Activated CD8-positive, alpha-beta memory T cell treated with anti-CD3 and anti-CD28 coated beads for 24 hours (primary cell): ENCODE measurements at regions not wholly inside any gene's neighbourhood (a gene's known extent, or its start where the extent isn't known, plus 50 kb on each side); places are given as distances from the start of the nearest gene placed in this dataset.

ENCODE experiments used
- DNase-seq: peaks from one replicate; pipeline ENCODE4 v3.0.0-alpha.2; 2020

DNA sequence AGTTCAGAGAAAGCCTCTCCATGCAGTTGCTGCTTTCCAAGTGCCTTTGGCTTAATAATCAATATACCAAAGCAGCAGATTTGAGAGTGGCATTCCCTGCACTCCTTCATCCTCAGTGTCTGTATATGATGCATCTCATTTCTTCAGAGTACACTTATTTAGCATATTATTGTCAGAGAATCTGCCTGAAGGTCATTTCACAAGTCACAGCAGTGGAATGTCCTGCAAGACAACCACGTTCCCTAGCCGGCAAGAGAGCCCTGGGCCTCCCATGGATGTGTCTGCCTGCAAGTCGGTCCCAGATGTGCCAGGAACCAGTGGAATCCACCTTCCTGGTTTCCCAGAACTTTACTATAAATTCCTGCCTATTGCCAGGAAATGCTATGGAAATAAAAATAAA is 289.4 kb upstream of the IGFBP3 start:
- DNase-seq = no peak

DNA sequence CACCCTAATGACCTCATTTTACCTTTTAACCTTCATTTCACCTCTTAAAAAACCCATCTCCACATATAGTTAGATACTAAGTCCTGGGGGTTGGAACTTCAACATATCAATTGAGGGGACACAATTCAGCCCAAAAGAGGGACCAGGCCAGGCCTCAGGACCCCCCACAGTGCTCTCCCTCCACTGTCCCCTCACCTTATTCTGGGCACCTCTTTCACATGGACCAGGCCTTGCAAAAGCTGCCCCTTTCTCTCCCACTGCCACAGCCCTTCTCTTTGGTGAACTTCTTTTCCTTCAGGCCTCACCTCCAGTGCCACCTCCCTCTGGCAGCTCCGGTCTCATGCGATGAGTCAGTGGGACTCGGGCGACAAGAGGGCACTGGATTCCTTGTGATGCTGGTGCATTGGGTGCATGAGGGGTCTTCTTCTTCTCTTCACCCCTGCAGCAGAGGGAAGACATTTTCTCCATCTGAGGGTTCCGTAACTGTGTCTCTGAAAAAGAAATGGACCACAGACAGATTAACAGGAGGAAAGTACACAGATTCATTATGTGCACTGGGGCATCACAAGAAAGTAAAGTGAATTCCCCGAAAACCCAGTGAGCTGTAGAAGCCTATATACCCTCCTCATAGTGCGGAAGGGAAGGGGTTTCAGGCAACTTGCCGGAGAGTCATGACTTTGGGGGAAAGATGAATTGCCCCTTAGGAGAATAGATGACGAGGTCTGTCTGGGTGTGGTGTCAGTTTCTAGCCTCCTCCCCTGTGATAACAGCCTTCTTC is 288.7 kb upstream of the IGFBP3 start:
- DNase-seq = no peak

DNA sequence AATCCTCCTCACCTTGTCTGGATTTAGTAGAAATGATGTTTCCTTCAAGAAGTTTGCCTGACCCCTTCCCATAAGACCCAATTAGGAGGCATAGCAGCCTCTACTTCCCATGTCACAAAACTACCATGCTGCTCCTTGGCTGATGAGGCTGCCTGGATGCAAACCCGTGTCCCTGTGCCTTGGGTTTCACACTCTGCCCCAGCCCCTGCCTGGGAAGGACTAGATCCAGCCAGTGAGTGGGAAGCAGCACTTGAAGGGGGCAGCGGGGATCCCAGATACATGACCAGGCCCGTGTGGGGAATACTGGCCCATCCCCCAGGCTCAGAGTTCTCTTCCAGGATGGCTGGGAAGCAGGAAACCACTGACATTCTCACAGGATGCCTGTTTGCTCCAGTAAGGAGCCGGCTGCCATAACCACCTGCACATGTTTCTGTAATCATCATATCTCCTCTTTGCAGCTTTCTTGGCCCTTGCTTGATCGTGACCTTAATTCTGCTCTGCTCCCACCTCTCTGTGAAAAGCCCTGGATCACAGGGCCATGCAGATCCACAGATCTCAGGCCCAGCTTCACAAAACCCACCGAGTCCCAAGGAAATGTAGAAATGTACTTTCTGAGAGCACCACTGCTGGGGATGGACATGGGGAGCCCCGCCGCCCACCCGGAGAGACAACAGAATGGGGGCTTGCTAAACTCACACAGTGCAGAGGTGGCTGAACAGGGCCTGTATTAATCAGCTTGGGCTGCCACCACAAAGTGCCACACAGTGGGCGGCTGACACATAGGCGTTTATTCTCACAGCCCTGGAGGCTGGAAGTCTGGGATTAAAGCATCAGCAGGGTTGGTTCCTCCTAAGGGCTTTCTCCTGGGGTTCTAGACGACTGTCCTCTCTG is 287.8 kb upstream of the IGFBP3 start:
- no peak for DNase-seq

DNA sequence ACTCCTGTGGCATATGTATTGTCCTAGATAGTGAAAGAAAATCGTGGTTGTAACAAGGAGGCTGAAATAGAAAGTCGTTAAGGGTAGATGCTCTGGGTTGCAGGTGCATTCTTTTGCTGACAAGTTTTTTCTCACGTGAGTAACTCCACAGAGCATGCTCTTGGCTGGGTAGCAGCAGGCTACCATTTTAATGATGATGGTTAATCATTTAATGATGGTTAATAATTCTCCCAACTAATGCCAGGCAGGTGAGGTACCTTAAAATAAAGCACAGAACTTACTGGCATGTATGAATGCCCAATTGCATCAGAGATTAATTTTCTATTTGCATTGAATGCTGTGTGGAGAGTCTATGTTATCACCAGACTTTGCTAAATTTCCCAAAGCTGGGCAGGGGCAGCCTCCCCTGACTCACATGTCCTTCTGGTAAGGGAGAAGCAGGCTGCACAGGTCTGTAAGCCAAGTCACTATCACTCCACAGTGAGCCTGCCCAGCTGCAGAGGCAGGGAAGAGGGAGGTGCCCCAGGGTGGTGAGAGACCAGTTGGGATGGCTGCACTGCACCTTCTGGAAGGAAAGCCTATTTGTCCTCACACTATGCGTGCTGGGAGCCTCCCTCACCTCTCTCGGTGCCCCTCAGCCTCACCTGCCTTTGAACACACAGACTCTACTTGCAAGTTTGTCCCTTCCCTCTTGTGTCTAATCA is 287.0 kb upstream of the IGFBP3 start:
- DNase-seq = no peak

DNA sequence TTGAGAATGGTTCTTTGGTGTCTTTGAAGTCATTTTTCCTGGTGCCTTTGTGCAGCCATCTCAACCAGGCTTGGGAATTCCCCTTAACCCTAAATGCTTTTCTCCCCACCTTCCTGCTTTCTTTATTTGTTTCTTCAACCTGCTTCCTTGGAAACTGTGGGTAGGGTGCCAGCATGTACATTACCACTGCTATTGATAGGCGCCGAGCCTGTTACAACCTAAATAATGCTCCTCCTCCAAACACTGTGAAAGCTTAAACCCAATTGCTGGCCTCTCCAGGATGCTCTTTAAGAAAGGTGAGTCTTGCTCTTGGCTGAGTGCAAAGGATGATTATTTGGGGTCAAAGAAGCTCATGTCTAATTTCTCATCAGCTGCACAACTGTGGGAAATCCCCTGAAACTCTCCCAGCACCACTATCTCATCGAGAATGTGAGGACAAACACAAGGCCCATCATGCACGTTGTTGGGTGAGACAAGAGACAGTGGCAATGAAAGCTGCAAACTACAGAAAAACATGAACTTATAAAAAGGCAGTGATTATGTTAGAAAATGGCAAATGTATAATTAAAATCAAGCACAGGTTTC is 285.5 kb upstream of the IGFBP3 start:
- DNase-seq = no peak

DNA sequence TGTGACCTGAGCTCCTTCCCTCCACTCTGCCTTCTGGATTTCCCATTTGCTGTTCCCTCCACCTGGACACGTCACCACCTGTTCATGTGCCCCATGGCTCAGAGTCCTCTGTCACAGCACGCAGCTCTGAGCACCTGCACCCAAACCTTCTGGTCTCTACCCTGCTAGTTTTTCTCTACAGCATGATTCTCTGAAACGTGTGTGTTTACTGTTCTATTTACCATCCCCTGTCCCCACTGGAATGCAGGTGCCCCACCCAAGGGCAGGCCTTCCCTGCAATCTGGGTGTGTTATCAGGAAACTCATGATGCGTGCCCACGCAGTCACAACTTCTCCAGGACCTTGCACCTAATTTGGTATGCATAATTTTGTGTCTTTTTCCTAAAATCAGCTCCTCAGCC is 284.4 kb upstream of the IGFBP3 start:
- no peak for DNase-seq

DNA sequence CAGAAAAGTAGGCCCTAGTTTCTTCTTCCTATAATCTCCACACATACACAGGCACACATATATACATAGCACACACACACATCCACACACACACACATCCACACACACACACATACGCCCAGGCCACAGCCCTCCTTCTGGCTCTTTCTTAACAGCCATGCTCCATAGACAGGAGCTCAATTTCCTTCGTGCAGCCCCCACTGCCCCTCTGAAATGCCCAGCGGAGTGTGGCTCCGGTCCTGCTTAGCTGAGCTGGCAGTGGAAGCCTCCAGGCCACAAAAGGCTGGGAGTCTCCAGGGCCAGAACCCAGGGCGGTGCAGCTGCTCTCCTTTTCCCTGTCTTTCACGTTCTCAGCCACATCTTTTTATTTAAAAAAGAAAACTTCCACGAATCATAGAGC is 282.9 kb upstream of the IGFBP3 start:
- DNase-seq = no peak

DNA sequence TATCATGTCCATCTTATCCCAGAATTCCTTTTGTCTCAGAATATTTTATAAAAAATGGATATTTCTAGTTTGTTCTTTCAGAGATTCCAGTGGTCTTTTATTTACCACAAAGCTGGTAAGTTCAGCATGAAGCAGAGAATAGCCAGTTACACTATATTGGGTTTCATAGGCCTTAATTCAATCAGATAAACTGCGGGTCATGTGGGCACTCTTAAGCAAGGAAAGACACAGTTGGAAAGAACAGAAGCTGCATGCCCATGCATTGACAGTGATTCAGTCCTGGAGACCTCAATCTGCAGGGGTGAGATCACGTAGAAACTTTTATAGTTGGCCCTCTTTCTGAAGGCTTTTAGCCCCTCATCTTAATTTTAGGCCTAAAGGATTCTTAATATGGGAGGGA is 281.3 kb upstream of the IGFBP3 start:
- no peak for DNase-seq

DNA sequence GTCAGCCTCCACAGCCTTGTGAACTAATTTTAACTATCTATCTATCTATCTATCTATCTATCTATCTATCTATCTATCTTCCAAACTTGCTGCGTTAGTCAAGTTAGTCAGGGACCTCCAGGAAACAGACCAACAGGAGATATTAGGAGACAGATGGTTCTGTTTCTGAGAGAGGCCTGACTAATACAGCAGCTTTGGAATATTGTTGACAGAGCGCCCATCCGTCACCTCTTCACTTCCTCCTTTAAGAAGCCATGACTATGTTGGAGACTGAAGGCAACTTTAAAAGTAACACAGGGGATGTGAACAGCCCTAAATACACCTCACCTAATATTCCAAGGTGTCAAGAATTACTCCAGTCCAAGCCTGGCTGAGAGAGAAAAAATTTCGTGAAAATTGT is 280.9 kb upstream of the IGFBP3 start:
- DNase-seq = no peak

DNA sequence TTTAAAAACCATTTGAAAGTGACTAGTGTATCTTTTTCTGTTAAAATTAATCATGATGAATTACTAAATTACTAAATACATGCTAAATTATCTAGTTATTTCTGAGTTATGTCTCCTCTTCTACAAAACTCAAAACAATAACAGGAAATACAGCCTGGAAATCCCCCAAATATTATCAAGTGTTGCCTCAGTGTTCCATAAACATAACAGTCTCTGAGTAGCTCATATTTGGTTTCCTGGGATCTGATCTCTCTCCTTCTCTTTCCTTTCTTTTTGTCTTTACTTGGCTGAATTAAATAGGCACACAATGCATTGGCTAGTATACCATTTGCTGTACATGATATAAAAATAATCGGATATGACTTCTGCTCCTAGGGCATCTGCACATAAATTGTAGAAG is 277.6 kb upstream of the IGFBP3 start:
- no peak for DNase-seq

DNA sequence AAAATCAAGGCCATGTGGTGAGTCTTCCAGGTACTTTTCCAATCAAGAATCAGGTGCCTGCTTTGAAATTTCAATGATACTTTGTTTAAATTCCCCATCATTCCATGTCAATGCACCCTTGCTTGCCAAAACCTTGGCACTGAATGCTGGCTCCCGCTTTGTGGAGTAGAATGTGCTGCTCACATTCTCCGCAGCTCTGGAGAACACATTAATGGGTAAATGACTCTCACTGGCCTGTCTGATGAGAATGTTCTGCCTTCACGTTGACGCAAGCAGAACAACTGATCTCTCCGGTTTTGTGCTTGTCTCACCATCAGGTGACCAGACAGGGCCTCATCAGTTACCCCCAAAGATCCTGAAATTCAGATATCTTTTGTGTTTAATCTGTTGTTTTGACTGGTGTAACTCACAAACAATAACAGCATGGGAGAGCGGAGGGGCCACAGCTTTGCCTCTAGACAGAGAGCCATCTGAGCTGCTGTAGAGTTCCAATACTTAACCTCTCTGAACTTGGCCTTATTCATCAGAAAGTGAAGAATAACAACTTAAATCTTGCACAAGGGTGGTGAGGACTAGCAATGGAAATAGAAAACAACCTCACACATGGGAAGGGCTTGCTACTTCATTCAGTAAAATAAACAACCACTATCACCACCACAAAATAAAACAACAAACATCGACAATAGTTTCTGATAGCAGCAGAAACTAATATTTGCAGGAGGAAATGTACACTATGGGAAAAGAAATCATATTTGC is 276.9 kb upstream of the IGFBP3 start:
- DNase-seq = no peak

DNA sequence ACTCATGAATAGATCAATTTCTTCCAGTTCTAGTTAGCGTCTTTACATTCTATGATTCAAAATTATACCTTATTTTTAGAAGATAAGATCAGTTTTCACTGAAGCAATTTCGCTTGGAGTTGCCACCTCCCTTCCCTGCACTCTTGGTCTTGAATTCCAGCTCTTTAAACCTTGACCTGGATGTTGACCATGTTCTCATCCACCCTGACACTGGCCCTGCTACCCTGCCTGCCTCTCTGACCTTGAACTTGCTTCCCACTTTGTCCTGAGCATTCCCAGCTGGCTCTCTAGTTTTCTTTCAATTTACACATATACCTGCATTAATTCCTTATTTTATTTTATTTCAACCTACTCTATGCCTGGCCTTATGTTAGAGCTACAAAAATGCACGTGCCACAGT is 274.9 kb upstream of the IGFBP3 start:
- no peak for DNase-seq

DNA sequence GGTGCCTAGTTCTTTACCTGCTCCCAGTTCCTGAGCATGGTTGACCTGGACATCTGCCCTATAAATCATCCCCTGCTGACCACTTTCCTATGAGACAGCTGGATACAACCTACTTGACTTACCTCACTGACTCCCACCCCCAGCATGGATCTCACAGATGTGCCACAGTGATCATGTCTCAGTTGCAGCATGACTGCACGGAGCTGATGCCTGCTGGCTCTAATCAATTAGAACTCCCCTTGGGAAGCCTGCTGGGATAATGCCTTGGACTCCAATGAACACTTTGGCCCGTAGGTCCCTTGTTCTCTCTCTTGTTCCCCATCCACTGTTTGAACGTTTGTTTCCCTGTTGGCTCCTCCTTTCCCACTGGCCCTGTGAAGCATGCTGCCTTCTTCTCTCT is 271.2 kb upstream of the IGFBP3 start:
- DNase-seq = no peak

DNA sequence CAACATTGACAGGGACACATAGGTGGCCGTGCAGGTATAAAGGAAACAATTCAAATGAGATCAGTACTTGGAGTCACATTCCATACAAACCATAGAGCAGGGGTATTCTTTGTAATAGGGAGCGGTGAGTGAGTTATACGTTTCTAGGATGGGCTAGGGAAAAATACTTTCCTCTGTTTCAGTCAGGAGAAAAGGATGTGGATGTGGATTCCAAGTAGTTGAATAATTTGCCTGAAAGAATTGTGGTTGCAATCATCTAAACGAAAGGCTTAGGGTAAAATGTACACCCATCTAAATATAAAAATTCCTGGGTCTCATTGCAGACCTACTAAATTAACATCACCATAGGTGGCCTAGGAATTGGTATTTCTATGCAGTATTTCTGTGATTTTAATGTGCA is 270.7 kb upstream of the IGFBP3 start:
- DNase-seq = no peak

DNA sequence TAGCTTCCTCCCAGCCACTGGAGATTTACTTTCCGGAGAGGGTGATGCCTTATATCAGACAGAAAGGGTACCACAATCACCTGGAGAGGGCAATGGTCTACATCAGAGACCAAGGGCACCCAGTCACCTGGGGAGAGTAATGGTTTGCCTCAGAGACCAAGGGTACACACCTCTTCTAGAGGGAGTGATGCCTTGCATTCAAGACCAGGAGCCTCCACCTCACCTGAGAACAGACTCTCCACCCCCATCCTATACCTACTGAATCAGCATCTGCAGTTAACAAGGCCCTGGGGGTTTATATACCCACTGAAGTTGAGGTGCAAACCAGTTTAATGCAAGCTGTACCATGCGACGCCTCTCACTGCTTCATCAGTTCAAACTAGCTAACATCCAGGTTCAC is 270.2 kb upstream of the IGFBP3 start:
- no peak for DNase-seq

DNA sequence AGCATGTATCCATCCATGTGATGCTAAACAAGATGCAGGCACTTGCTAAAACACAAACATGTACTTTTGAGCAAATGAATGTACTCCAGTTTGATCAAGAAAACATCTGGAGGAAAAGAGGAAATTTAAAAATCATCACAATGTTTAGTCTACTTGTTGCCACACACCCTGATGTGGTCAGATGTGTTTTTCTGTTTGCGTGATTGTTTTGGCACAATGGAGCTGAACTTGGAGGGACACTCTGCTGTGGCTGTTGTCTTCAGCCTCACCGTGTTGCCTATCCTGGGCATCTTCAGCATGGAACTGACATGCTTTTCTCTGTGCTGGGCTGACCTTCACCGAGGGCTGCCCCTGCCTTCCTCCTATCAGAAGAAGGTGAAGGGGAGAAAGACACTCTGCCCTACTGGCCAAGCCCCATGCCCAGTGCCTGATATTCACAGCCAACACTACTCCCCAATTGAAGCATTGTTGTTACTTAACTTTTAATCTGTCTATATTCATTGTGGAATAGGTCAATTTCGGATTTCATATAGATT is 268.3 kb upstream of the IGFBP3 start:
- no peak for DNase-seq

DNA sequence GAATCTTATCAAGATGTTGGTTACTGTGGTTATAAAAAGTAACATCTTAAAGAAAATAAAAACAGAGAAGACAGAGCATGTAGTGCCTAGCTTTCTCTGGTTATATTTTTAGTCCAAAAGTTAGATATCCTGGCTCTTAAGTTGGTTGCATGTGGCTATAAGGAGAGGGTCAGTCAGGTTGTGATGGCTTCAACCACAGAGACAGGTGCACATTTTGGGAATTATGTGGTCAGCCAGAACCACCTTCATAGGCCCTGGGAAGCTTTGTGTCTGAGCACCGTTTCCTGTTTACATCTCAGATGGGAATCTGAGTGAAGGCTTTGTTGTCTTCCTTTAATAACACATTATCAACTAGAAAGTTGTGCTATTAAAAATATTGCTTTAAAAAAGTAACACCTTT is 265.1 kb upstream of the IGFBP3 start:
- no peak for DNase-seq

DNA sequence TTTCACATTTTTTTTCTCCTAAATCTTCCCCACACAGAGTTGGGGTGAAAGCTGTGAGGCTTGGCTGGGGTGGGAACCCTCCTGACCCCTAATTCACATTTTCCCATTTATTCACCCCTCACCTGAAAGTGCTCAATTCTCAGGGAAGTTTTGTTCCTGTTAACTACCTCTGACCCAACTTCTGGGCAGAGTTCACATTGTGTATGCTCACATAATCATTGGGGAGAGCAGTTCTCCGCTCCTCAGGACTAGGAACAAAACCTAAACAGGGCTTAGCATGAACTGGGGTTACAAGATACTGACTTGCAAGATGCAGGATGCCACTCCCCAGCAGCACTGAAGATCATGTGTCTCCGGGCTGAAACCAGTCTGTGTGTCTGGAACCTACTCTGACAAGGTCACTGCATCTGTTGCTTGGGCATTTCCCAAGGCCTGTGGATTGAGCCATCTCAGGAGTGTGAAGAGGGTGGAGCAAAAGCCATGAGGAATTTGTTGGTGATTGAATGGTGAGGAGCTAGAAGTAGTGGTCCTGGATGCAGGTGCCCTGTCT is 258.1 kb upstream of the IGFBP3 start:
- DNase-seq = no peak

DNA sequence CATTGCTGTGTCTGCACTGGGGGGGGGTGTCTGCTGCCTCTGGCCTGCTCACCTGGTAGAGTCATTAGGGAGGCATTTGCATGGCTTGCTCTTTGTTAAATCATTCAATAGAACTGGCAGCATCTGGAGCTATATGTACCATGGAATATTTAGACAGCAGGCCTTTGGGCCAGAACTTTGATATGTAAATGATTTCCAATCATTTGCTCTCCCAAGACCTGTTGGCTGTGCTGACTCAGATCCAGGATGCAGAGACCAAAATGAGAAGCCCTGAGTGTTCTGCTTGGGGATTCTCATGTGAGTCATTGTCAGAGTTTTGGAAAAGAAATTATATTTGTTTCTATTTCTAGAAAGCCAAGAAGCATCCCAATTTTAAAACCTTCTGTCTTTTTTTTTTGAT is 257.6 kb upstream of the IGFBP3 start:
- no peak for DNase-seq

DNA sequence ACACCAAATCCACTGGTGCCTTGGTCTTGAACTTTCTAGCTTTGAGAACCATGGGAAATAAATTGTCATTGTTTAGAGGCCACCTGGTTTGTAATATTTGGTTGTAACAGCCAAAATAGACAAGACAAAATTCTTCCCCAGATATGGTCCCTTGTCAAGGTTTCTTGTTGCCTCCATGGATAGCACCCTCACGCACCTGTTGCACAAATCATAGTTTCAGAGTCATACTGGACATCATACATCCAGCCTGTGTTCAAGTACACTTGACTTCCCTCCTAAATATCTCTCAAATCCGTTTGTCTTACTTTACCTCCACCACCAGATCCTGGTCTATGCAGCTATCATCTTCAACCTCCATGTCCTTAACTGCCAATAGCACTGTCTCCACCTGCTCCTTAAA is 256.7 kb upstream of the IGFBP3 start:
- no peak for DNase-seq

DNA sequence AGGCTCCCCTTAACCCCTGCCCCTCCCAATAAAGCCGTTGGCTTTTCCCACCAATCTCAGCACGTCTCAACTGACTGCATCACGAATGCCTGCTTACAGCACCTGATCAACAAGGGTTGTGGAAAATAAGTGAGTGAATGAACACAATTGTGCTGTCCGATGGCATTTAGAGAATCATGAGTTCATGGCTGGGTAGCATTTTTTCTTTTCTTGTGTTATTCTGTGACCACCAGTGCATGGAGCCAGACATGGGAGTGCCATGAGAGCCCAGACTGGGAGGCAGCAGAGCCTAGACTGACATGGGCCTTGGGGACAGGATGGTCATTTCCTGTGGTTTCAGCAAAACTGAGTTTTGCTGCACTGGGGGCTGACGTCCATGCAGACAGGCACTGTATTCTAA is 254.1 kb upstream of the IGFBP3 start:
- DNase-seq = no peak

DNA sequence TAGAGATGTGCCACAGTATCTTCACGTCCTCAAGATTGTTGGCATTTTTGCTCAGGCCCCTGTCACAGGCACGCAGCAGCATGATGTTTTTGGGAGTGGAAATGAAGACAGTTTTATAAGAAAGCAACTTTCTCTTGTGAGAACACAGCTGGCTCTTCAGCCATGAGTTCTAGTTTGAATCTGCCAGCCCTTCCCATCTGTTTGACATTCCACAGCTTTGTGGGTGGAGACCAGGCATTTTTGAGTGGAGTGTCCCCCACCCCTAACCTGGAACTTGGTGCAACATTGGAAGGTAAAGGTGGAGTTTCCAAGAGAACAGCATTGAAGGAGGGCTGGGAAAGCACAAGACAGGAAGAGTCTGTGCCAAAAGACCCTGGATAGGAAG is 253.1 kb upstream of the IGFBP3 start:
- no peak for DNase-seq
